IMR-90 (cell line): ENCODE measurements at regions not wholly inside any gene's neighbourhood (a gene's known extent, or its start where the extent isn't known, plus 50 kb on each side); places are given as distances from the start of the nearest gene placed in this dataset.

ENCODE experiments used
- ATAC-seq: fragments of 200-7000 bp; cut with Tn5 transposase; 2 replicates; pipeline ENCODE4 v1.9.1; 2020; ENCODE audit warnings: low read depth, mild to moderate bottlenecking, moderate library complexity
- BruUV-seq: library from RNA; stranded (reverse); fragments of 400-500 nt; replicated peaks from 2 replicates; lab custom pipeline; 2021; lab: Mats Ljungman, UMichigan
- CTCF ChIA-PET: fragments of 300-600 bp; formaldehyde crosslinking; extraction: SDS; loops from one replicate; lab custom pipeline; 2021; ENCODE audit warnings: antibody characterized with exemption; lab: Yijun Ruan, JAX
- POLR2A ChIA-PET: fragments of 300-600 bp; sonication (Branson Sonifier 250); formaldehyde crosslinking; loops from one replicate; lab custom pipeline; 2022; ENCODE audit warnings: antibody characterized with exemption; ENCODE audit not compliant: unreplicated experiment; lab: Charles Lee
- DNase-seq: peaks from one replicate; pipeline ENCODE4 v3.0.0; 2013
- H2AFZ ChIP-seq: replicated peaks from 2 replicates; pipeline ENCODE3; 2013; ENCODE audit warnings: low read length, mild to moderate bottlenecking; ENCODE audit not compliant: poor library complexity
- H2AK5ac ChIP-seq: 2 replicates; pipeline ENCODE4 v1.6.1; 2013; ENCODE audit warnings: low read depth, low read length, inconsistent platforms
- H2AK9ac ChIP-seq: replicated peaks from 2 replicates; pipeline ENCODE3; 2013; ENCODE audit warnings: mild to moderate bottlenecking, low read depth, low read length, moderate library complexity; ENCODE audit not compliant: poor library complexity
- H2BK120ac ChIP-seq: 2 replicates; pipeline ENCODE4 v1.6.1; 2013; ENCODE audit warnings: low read depth, low read length, inconsistent platforms
- H2BK15ac ChIP-seq: 3 replicates; pipeline ENCODE4 v1.6.1; 2013; ENCODE audit warnings: low read depth, low read length, inconsistent platforms
- H2BK20ac ChIP-seq: 2 replicates; pipeline ENCODE4 v1.6.1; 2013; ENCODE audit warnings: low read depth, mild to moderate bottlenecking, inconsistent platforms, low read length, moderate library complexity
- H2BK5ac ChIP-seq: 2 replicates; pipeline ENCODE4 v1.6.1; 2013; ENCODE audit warnings: mild to moderate bottlenecking, low read depth, low read length, inconsistent platforms; ENCODE audit not compliant: poor library complexity, severe bottlenecking
- H3K14ac ChIP-seq: replicated peaks from 2 replicates; pipeline ENCODE4 v1.6.1; 2013; ENCODE audit warnings: low read depth, low read length, inconsistent platforms
- H3K18ac ChIP-seq: 2 replicates; pipeline ENCODE4 v1.6.1; 2013; ENCODE audit warnings: low read depth, low read length, control low read depth
- H3K23ac ChIP-seq: 2 replicates; pipeline ENCODE4 v1.6.1; 2013; ENCODE audit warnings: low read depth, low read length, inconsistent platforms
- H3K27ac ChIP-seq: 2 replicates; pipeline ENCODE4 v1.5.1; 2013; ENCODE audit warnings: mild to moderate bottlenecking, control low read depth, low read length; ENCODE audit not compliant: insufficient read depth
- H3K27me3 ChIP-seq: 2 replicates; pipeline ENCODE4 v1.6.1; 2013; ENCODE audit warnings: low read length; ENCODE audit not compliant: control insufficient read depth, insufficient read depth
- H3K36me3 ChIP-seq: 2 replicates; pipeline ENCODE4 v1.6.1; 2013; ENCODE audit warnings: low read length, mixed read lengths; ENCODE audit not compliant: control insufficient read depth, insufficient read depth
- H3K4ac ChIP-seq: 2 replicates; pipeline ENCODE4 v1.6.1; 2013; ENCODE audit warnings: low read depth, low read length, inconsistent platforms
- H3K4me1 ChIP-seq: 2 replicates; pipeline ENCODE4 v1.6.1; 2013; ENCODE audit warnings: low read length, mixed read lengths; ENCODE audit not compliant: control insufficient read depth, insufficient read depth
- H3K4me2 ChIP-seq: 2 replicates; pipeline ENCODE4 v1.6.1; 2013; ENCODE audit warnings: low read depth, mild to moderate bottlenecking, control low read depth, low read length, moderate library complexity
- H3K4me3 ChIP-seq: 2 replicates; pipeline ENCODE4 v1.5.1; 2013; ENCODE audit warnings: low read depth, mild to moderate bottlenecking, control low read depth, low read length, moderate library complexity; ENCODE audit not compliant: insufficient read depth
- H3K56ac ChIP-seq: 2 replicates; pipeline ENCODE4 v1.6.1; 2013; ENCODE audit warnings: low read length, inconsistent platforms; ENCODE audit not compliant: insufficient read depth; ENCODE audit errors: extremely low read depth
- H3K79me1 ChIP-seq, 2 experiments: 2 replicates each; pipeline ENCODE4 v1.6.1; 2013; ENCODE audit warnings: low read length in 2 of 2, inconsistent platforms in 1 of 2, low read depth in 1 of 2
- H3K9ac ChIP-seq: 2 replicates; pipeline ENCODE4 v1.6.1; 2013; ENCODE audit warnings: low read depth, low read length, control low read depth
- H3K9me1 ChIP-seq: 2 replicates; pipeline ENCODE4 v1.6.1; 2013; ENCODE audit warnings: low read length, inconsistent platforms; ENCODE audit not compliant: insufficient read depth
- H3K9me3 ChIP-seq: 2 replicates; pipeline ENCODE4 v1.6.1; 2013; ENCODE audit warnings: low read length; ENCODE audit not compliant: control insufficient read depth, insufficient read depth
- H4K20me1 ChIP-seq: 2 replicates; pipeline ENCODE4 v1.6.1; 2013; ENCODE audit warnings: low read length, inconsistent platforms; ENCODE audit not compliant: insufficient read depth
- H4K5ac ChIP-seq: 2 replicates; pipeline ENCODE4 v1.6.1; 2013; ENCODE audit warnings: mild to moderate bottlenecking, low read depth, low read length, control low read depth
- H4K8ac ChIP-seq, 2 experiments: 2 replicates each; pipeline ENCODE4 v1.6.1; 2013; ENCODE audit warnings: low read depth in 2 of 2, low read length in 2 of 2, control low read depth in 1 of 2, inconsistent platforms in 1 of 2
- H4K91ac ChIP-seq: 2 replicates; pipeline ENCODE4 v1.6.1; 2013; ENCODE audit warnings: low read depth, low read length, inconsistent platforms; ENCODE audit not compliant: insufficient read depth
- BHLHE40 ChIP-seq: fragments of 150-350 bp; IDR thresholded peaks from 2 replicates; pipeline ENCODE4 v1.6.1; 2016; ENCODE audit warnings: mild to moderate bottlenecking, low read depth, low read length
- CEBPB ChIP-seq: IDR thresholded peaks from 2 replicates; pipeline ENCODE4 v1.6.1; 2012; ENCODE audit warnings: low read depth, low read length, improper control_type of control experiment
- CHD1 ChIP-seq: IDR thresholded peaks from 2 replicates; pipeline ENCODE4 v1.6.1; 2012; ENCODE audit warnings: low read depth, low read length, improper control_type of control experiment
- FOS ChIP-seq: fragments of 150-350 bp; IDR thresholded peaks from 2 replicates; pipeline ENCODE4 v1.6.1; 2016; ENCODE audit warnings: low read depth, low read length
- MAZ ChIP-seq: IDR thresholded peaks from 2 replicates; pipeline ENCODE4 v1.6.1; 2012; ENCODE audit warnings: low read depth, mild to moderate bottlenecking, low read length, improper control_type of control experiment, moderate library complexity, borderline replicate concordance
- MXI1 ChIP-seq: IDR thresholded peaks from 2 replicates; pipeline ENCODE4 v1.6.1; 2012; ENCODE audit warnings: low read depth, mild to moderate bottlenecking, low read length, moderate library complexity, borderline replicate concordance
- NFE2L2 ChIP-seq: fragments of 150-350 bp; IDR thresholded peaks from 2 replicates; pipeline ENCODE4 v1.6.1; 2016; ENCODE audit warnings: low read depth, mild to moderate bottlenecking, low read length
- POLR2A ChIP-seq: IDR thresholded peaks from 2 replicates; pipeline ENCODE4 v1.6.1; 2012; ENCODE audit warnings: mild to moderate bottlenecking, low read depth, low read length
- RAD21 ChIP-seq: IDR thresholded peaks from 2 replicates; pipeline ENCODE4 v1.6.1; 2012; ENCODE audit warnings: low read length, improper control_type of control experiment
- RCOR1 ChIP-seq: IDR thresholded peaks from 2 replicates; pipeline ENCODE4 v1.6.1; 2012; ENCODE audit warnings: mild to moderate bottlenecking, low read length, improper control_type of control experiment; ENCODE audit not compliant: insufficient replicate concordance
- RFX5 ChIP-seq: IDR thresholded peaks from 2 replicates; pipeline ENCODE4 v1.8.0; 2012; ENCODE audit warnings: low read depth, mild to moderate bottlenecking, low read length, moderate library complexity
- SMC3 ChIP-seq: fragments of 150-350 bp; IDR thresholded peaks from 2 replicates; pipeline ENCODE4 v1.6.1; 2016; ENCODE audit warnings: low read depth, mild to moderate bottlenecking, antibody characterized with exemption, low read length, moderate library complexity
- WGBS, 2 experiments: methylation state at CpG; one replicate each; pipeline versions ENCODE4 v1.1.5 to v1.1.7; 2013; ENCODE audit warnings: missing lambda C conversion rate in 2 of 2; ENCODE audit not compliant: insufficient read length in 1 of 2; ENCODE audit errors: extremely low coverage in 2 of 2; 5-methylcytosine and 5-hydroxymethylcytosine counted together
- dilution Hi-C: fragments of 300-500 bp; cut with HindIII; formaldehyde crosslinking; loops from one replicate; pipeline ENCODE4 v1.14.3; 2018; ENCODE audit warnings: low sequenced_read_pairs; ENCODE audit not compliant: unreplicated experiment
- in situ Hi-C: fragments of 300-500 bp; cut with MboI; formaldehyde crosslinking; loops from 3 replicates; pipeline ENCODE4 v1.14.3; 2019; ENCODE audit warnings: low sequenced_read_pairs, inconsistent platforms, mixed read lengths
- intact Hi-C: fragments of 100-400 bp; cut with micrococcal nuclease; formaldehyde crosslinking; loops from 2 replicates; pipeline ENCODE4 v1.10.0; 2022
- TF ChIP-seq, protein P1 (sequence below): fragments of 150-350 bp; IDR thresholded peaks from 2 replicates; pipeline ENCODE4 v1.6.1; 2017; ENCODE audit warnings: mild to moderate bottlenecking, antibody characterized with exemption, low read length, low read depth
- TF ChIP-seq, protein P2 (sequence below): fragments of 150-350 bp; IDR thresholded peaks from 2 replicates; pipeline ENCODE4 v1.6.1; 2016; ENCODE audit warnings: low read depth, mild to moderate bottlenecking, low read length, moderate library complexity, borderline replicate concordance

DNA sequence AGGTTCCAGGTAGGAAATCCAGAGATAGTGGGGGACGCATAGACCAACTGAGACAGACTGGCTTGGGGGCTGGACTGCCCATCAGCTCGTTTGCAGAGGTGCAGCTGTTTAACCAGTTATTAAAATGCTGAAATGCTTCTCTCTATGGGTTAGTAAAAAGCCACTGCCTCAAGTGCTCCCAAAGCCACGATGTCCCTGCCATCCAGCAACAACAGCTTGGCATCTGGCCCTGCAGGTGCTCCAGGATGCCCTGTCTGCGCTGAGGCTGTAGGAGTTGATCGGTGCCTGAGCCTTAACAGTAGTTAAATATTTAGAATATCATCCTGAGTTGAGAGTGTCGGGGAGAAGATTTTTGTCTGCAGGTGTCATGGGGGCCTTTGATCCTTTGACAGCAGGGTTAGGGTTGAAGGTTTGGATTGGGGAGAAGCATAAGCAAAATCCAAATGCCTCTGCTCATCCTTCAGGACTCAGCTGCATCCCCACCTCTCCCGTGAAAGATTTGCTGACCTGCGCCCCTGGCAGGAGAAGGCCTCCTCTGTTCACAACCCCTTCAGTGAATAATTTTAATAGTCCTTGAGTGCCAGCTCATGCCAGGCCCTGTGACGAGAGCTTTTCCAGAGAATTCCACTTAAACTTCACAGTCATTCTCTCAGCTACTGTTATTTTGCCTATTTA is 127.3 kb upstream of the PWP1 start:
- no peak overlapping the region for H3K4me2 ChIP-seq
- intact Hi-C loops (no loop called here), dilution Hi-C loops (no loop called here), in situ Hi-C loops (no loop called here)
- no peaks in the 10 kb centered on the region for H3K9me3 ChIP-seq
- H4K91ac ChIP-seq = no peak overlapping the region
- no peak overlapping the region for H3K14ac ChIP-seq
- no peaks in the 10 kb centered on the region for H3K36me3 ChIP-seq
- H3K9me1 ChIP-seq = no peaks in the 10 kb centered on the region
- TF ChIP-seq MXI1 (no peak), RCOR1 (no peak), RAD21 (no peak), NFE2L2 (no peak), CEBPB (no peak), SMC3 (no peak), RFX5 (no peak), BHLHE40 (no peak), FOS (no peak), POLR2A (no peak), MAZ (no peak), CHD1 (no peak)
- TF ChIP-seq, protein P1, sequence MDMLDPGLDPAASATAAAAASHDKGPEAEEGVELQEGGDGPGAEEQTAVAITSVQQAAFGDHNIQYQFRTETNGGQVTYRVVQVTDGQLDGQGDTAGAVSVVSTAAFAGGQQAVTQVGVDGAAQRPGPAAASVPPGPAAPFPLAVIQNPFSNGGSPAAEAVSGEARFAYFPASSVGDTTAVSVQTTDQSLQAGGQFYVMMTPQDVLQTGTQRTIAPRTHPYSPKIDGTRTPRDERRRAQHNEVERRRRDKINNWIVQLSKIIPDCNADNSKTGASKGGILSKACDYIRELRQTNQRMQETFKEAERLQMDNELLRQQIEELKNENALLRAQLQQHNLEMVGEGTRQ = no peak
- TF ChIP-seq, protein P2, sequence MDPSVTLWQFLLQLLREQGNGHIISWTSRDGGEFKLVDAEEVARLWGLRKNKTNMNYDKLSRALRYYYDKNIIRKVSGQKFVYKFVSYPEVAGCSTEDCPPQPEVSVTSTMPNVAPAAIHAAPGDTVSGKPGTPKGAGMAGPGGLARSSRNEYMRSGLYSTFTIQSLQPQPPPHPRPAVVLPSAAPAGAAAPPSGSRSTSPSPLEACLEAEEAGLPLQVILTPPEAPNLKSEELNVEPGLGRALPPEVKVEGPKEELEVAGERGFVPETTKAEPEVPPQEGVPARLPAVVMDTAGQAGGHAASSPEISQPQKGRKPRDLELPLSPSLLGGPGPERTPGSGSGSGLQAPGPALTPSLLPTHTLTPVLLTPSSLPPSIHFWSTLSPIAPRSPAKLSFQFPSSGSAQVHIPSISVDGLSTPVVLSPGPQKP = no peak
- no peak overlapping the region for H3K18ac ChIP-seq
- no peak overlapping the region for H3K9ac ChIP-seq
- ChIA-PET POLR2A (no interaction called here), CTCF (no interaction called here)
- no peak overlapping the region for H3K4ac ChIP-seq
- no peak overlapping the region for H3K23ac ChIP-seq
- no peak overlapping the region for H2AK9ac ChIP-seq
- no peak overlapping the region for H2AFZ ChIP-seq
- ATAC-seq = no peak
- H2AK5ac ChIP-seq = no peak overlapping the region
- H3K56ac ChIP-seq = no peak overlapping the region
- no peaks in the 10 kb centered on the region for H3K4me1 ChIP-seq
- H3K79me1 ChIP-seq = no peaks in the 10 kb centered on the region
- H2BK5ac ChIP-seq = no peak overlapping the region
- no peaks in the 10 kb centered on the region; the same call in 1 of the 2 replicates for H3K27me3 ChIP-seq
- no peak overlapping the region for H3K27ac ChIP-seq
- no peak overlapping the region for H2BK20ac ChIP-seq
- H4K20me1 ChIP-seq = no peaks in the 10 kb centered on the region
- BruUV-seq = no TSS peak
- 83% methylated on average over 1 of the region's 9 CpGs; no CpG with 5 or more reads in 1 of the 2 experiments for WGBS, 2 experiments
- no peak overlapping the region for H4K5ac ChIP-seq
- H2BK15ac ChIP-seq = no peak overlapping the region
- no peak overlapping the region for H3K4me3 ChIP-seq
- no peak for DNase-seq
- H2BK120ac ChIP-seq = no peak overlapping the region
- no peak overlapping the region for H4K8ac ChIP-seq
